IPS DF 6.9 (cell line): ENCODE measurements at regions not wholly inside any gene's neighbourhood (a gene's known extent, or its start where the extent isn't known, plus 50 kb on each side); places are given as distances from the start of the nearest gene placed in this dataset.

ENCODE experiments used
- DNase-seq: peaks from one replicate; pipeline ENCODE4 v3.0.0-alpha.2; 2013; ENCODE audit warnings: low read depth, low spot score
- H3K27ac ChIP-seq: one replicate; pipeline ENCODE4 v1.5.1; 2013; ENCODE audit warnings: low read length, control low read depth
- H3K27me3 ChIP-seq: 2 replicates; pipeline ENCODE4 v1.6.1; 2013; ENCODE audit warnings: mild to moderate bottlenecking, low read length; ENCODE audit not compliant: control insufficient read depth, insufficient read depth
- H3K36me3 ChIP-seq: 2 replicates; pipeline ENCODE4 v1.6.1; 2013; ENCODE audit warnings: low read length; ENCODE audit not compliant: control insufficient read depth, insufficient read depth
- H3K4me1 ChIP-seq: 2 replicates; pipeline ENCODE4 v1.6.1; 2013; ENCODE audit warnings: low read length; ENCODE audit not compliant: control insufficient read depth, insufficient read depth
- H3K4me3 ChIP-seq: 2 replicates; pipeline ENCODE4 v1.5.1; 2013; ENCODE audit warnings: mild to moderate bottlenecking, low read length
- H3K9me3 ChIP-seq: 2 replicates; pipeline ENCODE4 v1.6.1; 2013; ENCODE audit warnings: low read length, inconsistent platforms; ENCODE audit not compliant: control insufficient read depth, insufficient read depth
- WGBS: extraction: QIAGEN DNeasy Blood & Tissue Kit; methylation state at CpG from one replicate; pipeline ENCODE4 v1.1.7; 2013; ENCODE audit warnings: mixed read lengths, missing lambda C conversion rate; ENCODE audit not compliant: insufficient read length, insufficient coverage; 5-methylcytosine and 5-hydroxymethylcytosine counted together

- WGBS = no CpG with 5 or more reads among the region's 9 CpGs
- Histone ChIP-seq H3K4me1 (no peaks in the 10 kb centered on the region), H3K27ac (no peak overlapping the region), H3K9me3 (peaks cover 25% of the 10 kb centered on the region), H3K4me3 (no peak overlapping the region), H3K27me3 (no peaks in the 10 kb centered on the region), H3K36me3 (no peaks in the 10 kb centered on the region)
- no peak for DNase-seq
These were observed 453.8 kb downstream of the TCERG1L start for GRCh38 chr10:130857631-130858295.

- Histone ChIP-seq H3K9me3 (peaks cover 26% of the 10 kb centered on the region), H3K4me1 (no peaks in the 10 kb centered on the region), H3K27me3 (no peaks in the 10 kb centered on the region), H3K36me3 (no peaks in the 10 kb centered on the region), H3K4me3 (no peak overlapping the region), H3K27ac (no peak overlapping the region)
- WGBS = no CpG with 5 or more reads among the region's 2 CpGs
- DNase-seq = no peak
These were observed 452.9 kb downstream of the TCERG1L start for GRCh38 chr10:130858626-130859025.

GRCh38 chr10:130859427-130859826 lies 452.1 kb downstream of the TCERG1L start:
- no peaks in the 10 kb centered on the region for H3K4me1 ChIP-seq
- WGBS = no CpG with 5 or more reads among the region's 6 CpGs

GRCh38 chr10:130862122-130862521 lies 449.4 kb downstream of the TCERG1L start:
- H3K36me3 ChIP-seq = no peaks in the 10 kb centered on the region
- no peaks in the 10 kb centered on the region for H3K27me3 ChIP-seq
- DNase-seq = no peak
- no peak overlapping the region for H3K4me3 ChIP-seq
- H3K4me1 ChIP-seq = no peaks in the 10 kb centered on the region
- peaks cover 32% of the 10 kb centered on the region for H3K9me3 ChIP-seq
- WGBS = no CpG with 5 or more reads among the region's 10 CpGs
- H3K27ac ChIP-seq = no peak overlapping the region

More at GRCh38 chr10:130859427-130859826, 452.1 kb downstream of the TCERG1L start:
- no peak overlapping the region for H3K4me3 ChIP-seq
- H3K9me3 ChIP-seq = peaks cover 31% of the 10 kb centered on the region
- DNase-seq = no peak
- H3K36me3 ChIP-seq = no peaks in the 10 kb centered on the region
- no peak overlapping the region for H3K27ac ChIP-seq
- H3K27me3 ChIP-seq = no peaks in the 10 kb centered on the region

- no CpG with 5 or more reads among the region's 8 CpGs for WGBS
- DNase-seq = no peak
- Histone ChIP-seq H3K4me1 (no peaks in the 10 kb centered on the region), H3K27me3 (no peaks in the 10 kb centered on the region), H3K9me3 (peaks cover 32% of the 10 kb centered on the region), H3K27ac (no peak overlapping the region), H3K36me3 (no peaks in the 10 kb centered on the region), H3K4me3 (no peak overlapping the region)
These were observed 448.9 kb downstream of the TCERG1L start for GRCh38 chr10:130862626-130863025.

- WGBS = no CpG with 5 or more reads among the region's 8 CpGs
- H3K9me3 ChIP-seq = peaks cover 30% of the 10 kb centered on the region
- H3K36me3 ChIP-seq = no peaks in the 10 kb centered on the region
- no peaks in the 10 kb centered on the region for H3K4me1 ChIP-seq
- DNase-seq = no peak
- H3K27ac ChIP-seq = no peak overlapping the region
- H3K27me3 ChIP-seq = no peaks in the 10 kb centered on the region
- H3K4me3 ChIP-seq = no peak overlapping the region
These were observed 448.5 kb downstream of the TCERG1L start for GRCh38 chr10:130863044-130863443.

- peaks cover 28% of the 10 kb centered on the region for H3K9me3 ChIP-seq
- no CpG with 5 or more reads among the region's 17 CpGs for WGBS
These were observed 446.3 kb downstream of the TCERG1L start for GRCh38 chr10:130864961-130865818.

GRCh38 chr10:130866857-130867256 lies 444.7 kb downstream of the TCERG1L start:
- Histone ChIP-seq H3K4me3 (no peak overlapping the region), H3K36me3 (no peaks in the 10 kb centered on the region), H3K4me1 (no peaks in the 10 kb centered on the region), H3K9me3 (peaks cover 22% of the 10 kb centered on the region), H3K27ac (no peak overlapping the region), H3K27me3 (no peaks in the 10 kb centered on the region)
- no peak for DNase-seq
- WGBS = no CpG with 5 or more reads among the region's 7 CpGs

More at GRCh38 chr10:130864961-130865818, 446.3 kb downstream of the TCERG1L start:
- no peak for DNase-seq
- Histone ChIP-seq H3K4me1 (no peaks in the 10 kb centered on the region), H3K4me3 (no peak overlapping the region), H3K36me3 (no peaks in the 10 kb centered on the region), H3K27me3 (no peaks in the 10 kb centered on the region), H3K27ac (no peak overlapping the region)

GRCh38 chr10:130867446-130868194 lies 443.9 kb downstream of the TCERG1L start:
- no CpG with 5 or more reads among the region's 10 CpGs for WGBS

GRCh38 chr10:130869179-130869841 lies 442.2 kb downstream of the TCERG1L start:
- H3K27ac ChIP-seq = no peak overlapping the region
- WGBS = no CpG with 5 or more reads among the region's 11 CpGs
- H3K4me1 ChIP-seq = no peaks in the 10 kb centered on the region
- H3K36me3 ChIP-seq = no peaks in the 10 kb centered on the region
- no peak overlapping the region for H3K4me3 ChIP-seq
- no peaks in the 10 kb centered on the region for H3K27me3 ChIP-seq
- DNase-seq = no peak
- H3K9me3 ChIP-seq = peaks cover 12% of the 10 kb centered on the region

More at GRCh38 chr10:130867446-130868194, 443.9 kb downstream of the TCERG1L start:
- Histone ChIP-seq H3K27ac (no peak overlapping the region), H3K4me1 (no peaks in the 10 kb centered on the region), H3K27me3 (no peaks in the 10 kb centered on the region), H3K4me3 (no peak overlapping the region), H3K9me3 (peaks cover 19% of the 10 kb centered on the region), H3K36me3 (no peaks in the 10 kb centered on the region)
- DNase-seq = no peak
